Lower lobe of right lung (tissue), 2 donors: ENCODE measurements at regions not wholly inside any gene's neighbourhood (a gene's known extent, or its start where the extent isn't known, plus 50 kb on each side); places are given as distances from the start of the nearest gene placed in this dataset.

Experiments
- ATAC-seq, 2 donors: fragments of 200-7000 bp; cut with Tn5 transposase; one replicate each; pipeline ENCODE4 v1.9.1; 2020 to 2022; ENCODE audit warnings: mild to moderate bottlenecking in 2 of 2, moderate library complexity in 2 of 2
- DNase-seq: peaks from one replicate; pipeline ENCODE4 v3.0.0-alpha.2; 2020
- H3K27ac ChIP-seq: fragments of 200-600 bp; one replicate; pipeline ENCODE4 v1.8.0; 2022
- H3K27me3 ChIP-seq: fragments of 200-600 bp; one replicate; pipeline ENCODE4 v1.8.0; 2022; ENCODE audit warnings: low read depth
- H3K36me3 ChIP-seq: fragments of 200-600 bp; one replicate; pipeline ENCODE4 v1.8.0; 2022; ENCODE audit warnings: mild to moderate bottlenecking
- H3K4me1 ChIP-seq: fragments of 200-600 bp; one replicate; pipeline ENCODE4 v1.8.0; 2022
- H3K4me3 ChIP-seq: fragments of 200-600 bp; one replicate; pipeline ENCODE4 v1.8.0; 2022; ENCODE audit warnings: mild to moderate bottlenecking
- H3K9me3 ChIP-seq: fragments of 200-600 bp; one replicate; pipeline ENCODE4 v1.8.0; 2022
- CTCF ChIP-seq: fragments of 200-600 bp; IDR thresholded peaks from one replicate; pipeline ENCODE4 v1.8.0; 2022; ENCODE audit warnings: antibody characterized with exemption, mild to moderate bottlenecking
- intact Hi-C: fragments of 100-400 bp; cut with DNase I; formaldehyde crosslinking; loops from one replicate; pipeline ENCODE4 v1.11.0; 2022
- donor health status: DM: no; HTN: yes; CAD: no; lungs with severe emphysema.

GRCh38 chr15:59819092-59819491, 130.0 kb upstream of the BNIP2 start:
- TF ChIP-seq CTCF: no peak
- Histone ChIP-seq H3K4me3 (no peak overlapping the region), H3K27ac (no peak overlapping the region), H3K9me3 (no peaks in the 10 kb centered on the region), H3K4me1 (no peaks in the 10 kb centered on the region), H3K36me3 (no peaks in the 10 kb centered on the region), H3K27me3 (peaks cover 17% of the 10 kb centered on the region)
- DNase-seq: no peak
- intact Hi-C loops: no loop called here
- ATAC-seq: no peak

- H3K4me1 ChIP-seq: no peaks in the 10 kb centered on the region
- DNase-seq (no peak), ATAC-seq (no peak)
- TF ChIP-seq CTCF: no peak
- peaks cover 17% of the 10 kb centered on the region for H3K27me3 ChIP-seq
- no peak overlapping the region for H3K27ac ChIP-seq
- no peaks in the 10 kb centered on the region for H3K36me3 ChIP-seq
- H3K4me3 ChIP-seq: no peak overlapping the region
- intact Hi-C loops: no loop called here
- H3K9me3 ChIP-seq: no peaks in the 10 kb centered on the region
Measured at GRCh38 chr15:59818336-59818735, 129.2 kb upstream of the BNIP2 start.

- DNase-seq: no peak
- H3K36me3 ChIP-seq: no peaks in the 10 kb centered on the region
- intact Hi-C loops: no loop called here
Measured at GRCh38 chr15:59817834-59818233, 128.7 kb upstream of the BNIP2 start.

GRCh38 chr15:59817053-59817452, 127.9 kb upstream of the BNIP2 start:
- no peaks in the 10 kb centered on the region for H3K4me1 ChIP-seq
- no peak overlapping the region for H3K4me3 ChIP-seq
- H3K27ac ChIP-seq: no peak overlapping the region
- ATAC-seq: no peak
- H3K27me3 ChIP-seq: peaks cover 17% of the 10 kb centered on the region
- no peaks in the 10 kb centered on the region for H3K36me3 ChIP-seq
- no peaks in the 10 kb centered on the region for H3K9me3 ChIP-seq
- DNase-seq: no peak
- intact Hi-C loops: no loop called here
- TF ChIP-seq CTCF: no peak

More at GRCh38 chr15:59817834-59818233, 128.7 kb upstream of the BNIP2 start:
- Histone ChIP-seq H3K4me1 (no peaks in the 10 kb centered on the region), H3K4me3 (no peak overlapping the region), H3K27ac (no peak overlapping the region), H3K9me3 (no peaks in the 10 kb centered on the region), H3K27me3 (peaks cover 17% of the 10 kb centered on the region)
- no peak for ATAC-seq
- TF ChIP-seq CTCF: no peak

- Histone ChIP-seq H3K4me3 (no peak overlapping the region), H3K27me3 (peaks cover 17% of the 10 kb centered on the region), H3K27ac (no peak overlapping the region), H3K36me3 (no peaks in the 10 kb centered on the region), H3K4me1 (no peaks in the 10 kb centered on the region), H3K9me3 (no peaks in the 10 kb centered on the region)
- intact Hi-C loops: no loop called here
- ATAC-seq: no peak
- DNase-seq: no peak
- no peak for TF ChIP-seq CTCF
Measured at GRCh38 chr15:59814409-59814808, 125.3 kb upstream of the BNIP2 start.

- Histone ChIP-seq H3K27ac (no peak overlapping the region), H3K4me1 (no peaks in the 10 kb centered on the region), H3K27me3 (peaks cover 9% of the 10 kb centered on the region), H3K36me3 (no peaks in the 10 kb centered on the region), H3K9me3 (no peaks in the 10 kb centered on the region), H3K4me3 (no peak overlapping the region)
- intact Hi-C loops: no loop called here
- no peak for TF ChIP-seq CTCF
- DNase-seq (no peak), ATAC-seq (no peak)
Measured at GRCh38 chr15:59812889-59813288, 123.8 kb upstream of the BNIP2 start.
